ENCODE measurements at regions not wholly inside any gene's neighbourhood (a gene's known extent, or its start where the extent isn't known, plus 50 kb on each side); places are given as distances from the start of the nearest gene placed in this dataset.

GRCh38 chr1:59017501-59018231 lies 233.8 kb upstream of the JUN start:
- TF ChIP-seq CTCF (IDR thresholded peaks at IDR 0.05) (no peak), POLR2A (IDR thresholded peaks at IDR 0.05) (no peak)

Measured in tibial nerve (tissue), 3 donors.